ENCODE measurements at regions not wholly inside any gene's neighbourhood (a gene's known extent, or its start where the extent isn't known, plus 50 kb on each side); places are given as distances from the start of the nearest gene placed in this dataset.

DNA sequence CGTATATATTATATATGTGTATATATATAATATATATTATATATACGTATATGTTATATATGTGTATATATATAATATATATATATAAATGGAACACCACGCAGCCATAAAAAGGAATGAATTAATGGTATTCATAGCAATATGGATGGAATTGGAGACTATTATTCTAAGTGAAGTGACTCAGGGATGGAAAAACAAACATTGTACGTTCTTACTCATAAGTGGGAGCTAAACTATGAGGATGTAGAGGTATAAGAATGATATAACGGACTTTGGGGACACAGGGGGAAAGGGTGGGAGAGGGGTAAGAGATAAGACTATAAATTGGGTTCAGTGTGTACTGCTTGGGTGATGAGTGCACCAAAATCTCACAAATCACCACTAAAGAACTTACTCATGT, 1388.9 kb downstream of the C4orf33 start:
- Histone ChIP-seq H3K36me3 (ENCODE audit: control insufficient read depth, insufficient read depth, low read length) (no peaks in the 10 kb centered on the region), H3K4me3 (ENCODE audit: low read depth, low read length) (no peak overlapping the region), H3K27me3 (ENCODE audit: control insufficient read depth, insufficient read depth, low read length) (no peaks in the 10 kb centered on the region)
- TF ChIP-seq CTCF (IDR thresholded peaks at IDR 0.05; ENCODE audit: insufficient read depth, low read length, poor library complexity, severe bottlenecking): no peak
- DNase-seq (ENCODE audit: low read depth): no peak

- H3K4me3 ChIP-seq (ENCODE audit: low read depth, low read length): no peak overlapping the region
Observed at GRCh38 chr4:130485371-130485770, 1389.4 kb downstream of the C4orf33 start.

GRCh38 chr4:130486186-130486585, 1390.2 kb downstream of the C4orf33 start:
- H3K4me3 ChIP-seq (ENCODE audit: low read depth, low read length): no peak overlapping the region
- no peak for TF ChIP-seq CTCF (IDR thresholded peaks at IDR 0.05; ENCODE audit: insufficient read depth, low read length, poor library complexity, severe bottlenecking)
- H3K27me3 ChIP-seq (ENCODE audit: control insufficient read depth, insufficient read depth, low read length): no peaks in the 10 kb centered on the region
- no peaks in the 10 kb centered on the region for H3K36me3 ChIP-seq (ENCODE audit: control insufficient read depth, insufficient read depth, low read length)
- DNase-seq (ENCODE audit: low read depth): no peak

More at GRCh38 chr4:130485371-130485770, 1389.4 kb downstream of the C4orf33 start:
- TF ChIP-seq CTCF (IDR thresholded peaks at IDR 0.05; ENCODE audit: insufficient read depth, low read length, poor library complexity, severe bottlenecking): no peak
- Histone ChIP-seq H3K36me3 (ENCODE audit: control insufficient read depth, insufficient read depth, low read length) (no peaks in the 10 kb centered on the region), H3K27me3 (ENCODE audit: control insufficient read depth, insufficient read depth, low read length) (no peaks in the 10 kb centered on the region)
- DNase-seq (ENCODE audit: low read depth): no peak

DNA sequence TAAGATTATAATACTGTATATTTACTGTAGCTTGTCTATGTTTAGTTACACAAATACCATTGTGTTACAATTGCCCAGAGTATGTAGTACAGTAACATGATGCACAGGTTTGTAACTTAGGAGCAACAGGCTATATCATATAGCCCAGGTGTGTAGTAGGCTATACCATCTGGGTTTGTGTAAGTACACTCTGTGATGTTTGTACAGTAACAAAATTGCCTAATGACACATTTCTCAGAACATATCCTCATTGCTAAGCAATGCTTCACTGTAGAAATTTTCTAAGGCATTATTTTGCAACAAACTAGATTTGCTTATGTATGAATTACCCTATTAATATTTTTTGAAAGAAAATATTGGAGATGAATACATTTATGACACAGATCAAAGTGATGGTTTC, 1390.9 kb downstream of the C4orf33 start:
- no peak for TF ChIP-seq CTCF (IDR thresholded peaks at IDR 0.05; ENCODE audit: insufficient read depth, low read length, poor library complexity, severe bottlenecking)
- H3K27me3 ChIP-seq (ENCODE audit: control insufficient read depth, insufficient read depth, low read length): no peaks in the 10 kb centered on the region
- DNase-seq (ENCODE audit: low read depth): no peak
- no peak overlapping the region for H3K4me3 ChIP-seq (ENCODE audit: low read depth, low read length)
- H3K36me3 ChIP-seq (ENCODE audit: control insufficient read depth, insufficient read depth, low read length): no peaks in the 10 kb centered on the region

DNA sequence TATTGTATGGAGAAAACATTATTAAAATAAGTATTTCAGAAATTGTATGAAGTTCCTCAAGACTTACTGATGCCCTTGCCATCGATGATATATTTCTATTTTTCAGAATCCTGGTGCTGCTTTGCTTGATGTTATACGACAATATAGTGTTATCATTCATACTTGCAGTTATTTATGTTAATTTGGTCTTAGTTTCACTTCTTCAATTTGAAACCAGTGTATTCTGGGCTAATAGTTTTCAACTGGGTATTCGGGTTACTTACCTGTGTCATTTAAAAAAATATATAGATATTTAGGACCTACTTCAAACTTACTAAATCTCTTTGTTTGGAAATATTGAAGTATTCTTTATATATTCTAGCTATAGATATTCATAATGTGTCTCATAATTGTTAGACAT, 1414.7 kb downstream of the C4orf33 start:
- no peak for TF ChIP-seq CTCF (IDR thresholded peaks at IDR 0.05; ENCODE audit: insufficient read depth, low read length, poor library complexity, severe bottlenecking)
- Histone ChIP-seq H3K27me3 (ENCODE audit: control insufficient read depth, insufficient read depth, low read length) (no peaks in the 10 kb centered on the region), H3K4me3 (ENCODE audit: low read depth, low read length) (no peak overlapping the region), H3K36me3 (ENCODE audit: control insufficient read depth, insufficient read depth, low read length) (no peaks in the 10 kb centered on the region)
- no peak for DNase-seq (ENCODE audit: low read depth)

DNA sequence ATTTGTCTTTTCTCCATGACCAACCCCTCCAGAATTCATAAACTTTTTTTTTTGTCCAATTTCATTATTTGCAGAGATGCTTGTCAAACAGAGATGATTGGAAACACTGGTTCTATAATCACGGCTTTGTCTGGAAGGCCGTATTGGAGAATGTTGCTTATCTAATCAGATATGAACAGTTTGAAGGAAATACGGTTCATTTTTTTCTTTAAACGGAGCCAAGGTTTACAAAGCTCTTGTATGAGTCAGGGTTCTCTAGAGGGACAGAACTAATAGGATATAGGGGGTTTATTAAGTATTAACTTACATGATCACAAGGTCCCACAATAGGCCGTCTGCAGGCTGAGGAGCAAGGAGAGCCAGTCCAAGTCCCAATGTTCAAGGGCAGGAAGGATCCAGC, 1415.8 kb downstream of the C4orf33 start:
- Histone ChIP-seq H3K4me3 (ENCODE audit: low read depth, low read length) (no peak overlapping the region), H3K36me3 (ENCODE audit: control insufficient read depth, insufficient read depth, low read length) (no peaks in the 10 kb centered on the region), H3K27me3 (ENCODE audit: control insufficient read depth, insufficient read depth, low read length) (no peaks in the 10 kb centered on the region)
- no peak for TF ChIP-seq CTCF (IDR thresholded peaks at IDR 0.05; ENCODE audit: insufficient read depth, low read length, poor library complexity, severe bottlenecking)
- DNase-seq (ENCODE audit: low read depth): no peak
